ENCODE measurements at regions not wholly inside any gene's neighbourhood (a gene's known extent, or its start where the extent isn't known, plus 50 kb on each side); places are given as distances from the start of the nearest gene placed in this dataset.

DNA sequence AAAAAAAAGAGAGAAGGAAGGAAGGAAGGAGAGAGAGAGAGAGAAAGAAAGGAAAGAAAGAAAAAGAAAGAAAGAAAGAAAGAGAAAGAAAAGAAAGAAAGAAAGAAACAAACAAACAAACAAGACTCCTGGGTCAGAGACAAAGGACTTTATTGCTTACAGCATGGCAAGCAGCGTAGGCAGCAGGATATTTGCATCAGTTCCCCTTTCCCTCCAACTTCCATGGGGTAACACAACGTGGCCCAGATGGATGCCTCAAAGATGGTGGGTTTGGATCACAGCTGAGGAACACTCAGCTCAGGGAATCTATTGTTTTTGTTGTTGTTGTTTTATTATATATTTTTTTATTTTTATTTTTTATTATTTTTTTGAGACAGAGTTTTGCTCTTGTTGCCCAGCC is 128.5 kb upstream of the VKORC1L1 start:
- CTCF ChIA-PET (ENCODE audit: low intra/inter-chr PET ratio, low total read pairs) = no interaction called here
- no peaks in the 10 kb centered on the region for H3K27me3 ChIP-seq (ENCODE audit: control insufficient read depth in 1 of 2, insufficient read depth in 2 of 2, low read length in 2 of 2)
- TF ChIP-seq ZNF101 (CRISPR knock-in tag; IDR thresholded peaks at IDR 0.05; ENCODE audit: borderline replicate concordance, low read depth) = no peak
- no peak for TF ChIP-seq MAFK (conservative IDR thresholded peaks at IDR 0.05 in 1 of 2, IDR thresholded peaks at IDR 0.05 in 1 of 2; ENCODE audit: low read length in 2 of 2)
- no peak for TF ChIP-seq SNAPC2 (CRISPR knock-in tag; IDR thresholded peaks at IDR 0.05)
- TF ChIP-seq YEATS2 (CRISPR knock-in tag; IDR thresholded peaks at IDR 0.05; ENCODE audit: borderline replicate concordance) = no peak
- TF ChIP-seq, protein P1, sequence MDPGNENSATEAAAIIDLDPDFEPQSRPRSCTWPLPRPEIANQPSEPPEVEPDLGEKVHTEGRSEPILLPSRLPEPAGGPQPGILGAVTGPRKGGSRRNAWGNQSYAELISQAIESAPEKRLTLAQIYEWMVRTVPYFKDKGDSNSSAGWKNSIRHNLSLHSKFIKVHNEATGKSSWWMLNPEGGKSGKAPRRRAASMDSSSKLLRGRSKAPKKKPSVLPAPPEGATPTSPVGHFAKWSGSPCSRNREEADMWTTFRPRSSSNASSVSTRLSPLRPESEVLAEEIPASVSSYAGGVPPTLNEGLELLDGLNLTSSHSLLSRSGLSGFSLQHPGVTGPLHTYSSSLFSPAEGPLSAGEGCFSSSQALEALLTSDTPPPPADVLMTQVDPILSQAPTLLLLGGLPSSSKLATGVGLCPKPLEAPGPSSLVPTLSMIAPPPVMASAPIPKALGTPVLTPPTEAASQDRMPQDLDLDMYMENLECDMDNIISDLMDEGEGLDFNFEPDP (CRISPR knock-in tag; conservative IDR thresholded peaks at IDR 0.05) = no peak
- no peak for TF ChIP-seq CENPX (CRISPR knock-in tag; IDR thresholded peaks at IDR 0.05)
- no peak for TF ChIP-seq CBX2 (IDR thresholded peaks at IDR 0.05; ENCODE audit: low read depth, low read length)
- TF ChIP-seq CBX2 (CRISPR knock-in tag; IDR thresholded peaks at IDR 0.05; ENCODE audit: low read depth) = no peak
- TF ChIP-seq, protein P2, sequence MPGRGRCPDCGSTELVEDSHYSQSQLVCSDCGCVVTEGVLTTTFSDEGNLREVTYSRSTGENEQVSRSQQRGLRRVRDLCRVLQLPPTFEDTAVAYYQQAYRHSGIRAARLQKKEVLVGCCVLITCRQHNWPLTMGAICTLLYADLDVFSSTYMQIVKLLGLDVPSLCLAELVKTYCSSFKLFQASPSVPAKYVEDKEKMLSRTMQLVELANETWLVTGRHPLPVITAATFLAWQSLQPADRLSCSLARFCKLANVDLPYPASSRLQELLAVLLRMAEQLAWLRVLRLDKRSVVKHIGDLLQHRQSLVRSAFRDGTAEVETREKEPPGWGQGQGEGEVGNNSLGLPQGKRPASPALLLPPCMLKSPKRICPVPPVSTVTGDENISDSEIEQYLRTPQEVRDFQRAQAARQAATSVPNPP (CRISPR knock-in tag; IDR thresholded peaks at IDR 0.05) = no peak
- TF ChIP-seq FOXO1 (CRISPR knock-in tag; IDR thresholded peaks at IDR 0.05) = no peak
- no peak for TF ChIP-seq TAF15 (IDR thresholded peaks at IDR 0.05; ENCODE audit: low read depth, low read length, poor library complexity, severe bottlenecking)

More for the DNA sequence above, 128.5 kb upstream of the VKORC1L1 start:
- Histone ChIP-seq H3K4me1 (ENCODE audit: insufficient read depth, low read length) (peaks cover 21% of the 10 kb centered on the region), H2AFZ (ENCODE audit: low read length) (no peak overlapping the region), H3K9me3 (ENCODE audit: low read length) (no peaks in the 10 kb centered on the region), H3K4me2 (ENCODE audit: low read depth, low read length) (no peak overlapping the region), H3K27ac (ENCODE audit: extremely low read length, insufficient read depth, low read length) (no peak overlapping the region), H3K36me3 (replicated peaks in 1 of 2; ENCODE audit: control insufficient read depth in 1 of 2, insufficient read depth in 2 of 2, low read length in 2 of 2) (peaks cover 0 to 2% of the 10 kb centered on the region in 2 experiments; a peak in 2 of 5 replicates), H3K79me2 (ENCODE audit: insufficient read depth, low read length) (peaks cover 3% of the 10 kb centered on the region), H4K20me1 (ENCODE audit: insufficient read depth, low read length) (no peaks in the 10 kb centered on the region), H3K9ac (ENCODE audit: insufficient read depth, low read depth, low read length) (no peak overlapping the region), H3K4me3 (replicated peaks in 1 of 3; ENCODE audit: insufficient read depth in 1 of 3, low read depth in 2 of 3, low read length in 3 of 3) (no peak overlapping the region)
- no peak for ATAC-seq
- BruUV-seq (replicated peaks) = no TSS peak
- intact Hi-C loops (cut with micrococcal nuclease; ENCODE audit: unreplicated experiment) = no loop called here
- in situ Hi-C loops (cut with HindIII; ENCODE audit: extremely low pct_ligation_motif_present, low pct_unique_long_range_greater_than_20kb) = loop anchor here (25.0 kb wide), 1 partner anchor 268 kb away; no protein-coding TSS in a partner anchor
- 96% methylated on average over 2 of the region's 2 CpGs for WGBS (ENCODE audit: low lambda C conversion rate)
- no peak for FAIRE-seq
- POLR2A ChIA-PET = no interaction called here
- DNase-seq (ENCODE audit: low spot score) = no peak
